Epithelial cell of proximal tubule (primary cell): ENCODE measurements at regions not wholly inside any gene's neighbourhood (a gene's known extent, or its start where the extent isn't known, plus 50 kb on each side); places are given as distances from the start of the nearest gene placed in this dataset.

Experiments used
- DNase-seq: peaks from one replicate; pipeline ENCODE4 v3.0.0-alpha.2; 2011; ENCODE audit warnings: low read depth
- H3K4me3 ChIP-seq: 2 replicates; pipeline ENCODE4 v1.5.1; 2011; ENCODE audit warnings: low read depth, mild to moderate bottlenecking, low read length
- TF ChIP-seq, protein P1 (sequence below): conservative IDR thresholded peaks from 2 replicates; pipeline ENCODE4 v1.5.1; 2012; ENCODE audit warnings: low read depth, mild to moderate bottlenecking, low read length

- TF ChIP-seq, protein P1, sequence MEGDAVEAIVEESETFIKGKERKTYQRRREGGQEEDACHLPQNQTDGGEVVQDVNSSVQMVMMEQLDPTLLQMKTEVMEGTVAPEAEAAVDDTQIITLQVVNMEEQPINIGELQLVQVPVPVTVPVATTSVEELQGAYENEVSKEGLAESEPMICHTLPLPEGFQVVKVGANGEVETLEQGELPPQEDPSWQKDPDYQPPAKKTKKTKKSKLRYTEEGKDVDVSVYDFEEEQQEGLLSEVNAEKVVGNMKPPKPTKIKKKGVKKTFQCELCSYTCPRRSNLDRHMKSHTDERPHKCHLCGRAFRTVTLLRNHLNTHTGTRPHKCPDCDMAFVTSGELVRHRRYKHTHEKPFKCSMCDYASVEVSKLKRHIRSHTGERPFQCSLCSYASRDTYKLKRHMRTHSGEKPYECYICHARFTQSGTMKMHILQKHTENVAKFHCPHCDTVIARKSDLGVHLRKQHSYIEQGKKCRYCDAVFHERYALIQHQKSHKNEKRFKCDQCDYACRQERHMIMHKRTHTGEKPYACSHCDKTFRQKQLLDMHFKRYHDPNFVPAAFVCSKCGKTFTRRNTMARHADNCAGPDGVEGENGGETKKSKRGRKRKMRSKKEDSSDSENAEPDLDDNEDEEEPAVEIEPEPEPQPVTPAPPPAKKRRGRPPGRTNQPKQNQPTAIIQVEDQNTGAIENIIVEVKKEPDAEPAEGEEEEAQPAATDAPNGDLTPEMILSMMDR, result no peak
- no peak for DNase-seq
- H3K4me3 ChIP-seq, result no peak overlapping the region
Observed at GRCh38 chr6:120736740-120737139, 597.5 kb downstream of the TBC1D32 start.

- TF ChIP-seq, protein P1, result no peak
- DNase-seq, result no peak
- no peak overlapping the region for H3K4me3 ChIP-seq
Observed at GRCh38 chr6:120735641-120736040, 598.6 kb downstream of the TBC1D32 start.

GRCh38 chr6:120711255-120711654, 623.0 kb downstream of the TBC1D32 start:
- no peak overlapping the region for H3K4me3 ChIP-seq
- DNase-seq, result no peak
- TF ChIP-seq, protein P1, result no peak

DNA sequence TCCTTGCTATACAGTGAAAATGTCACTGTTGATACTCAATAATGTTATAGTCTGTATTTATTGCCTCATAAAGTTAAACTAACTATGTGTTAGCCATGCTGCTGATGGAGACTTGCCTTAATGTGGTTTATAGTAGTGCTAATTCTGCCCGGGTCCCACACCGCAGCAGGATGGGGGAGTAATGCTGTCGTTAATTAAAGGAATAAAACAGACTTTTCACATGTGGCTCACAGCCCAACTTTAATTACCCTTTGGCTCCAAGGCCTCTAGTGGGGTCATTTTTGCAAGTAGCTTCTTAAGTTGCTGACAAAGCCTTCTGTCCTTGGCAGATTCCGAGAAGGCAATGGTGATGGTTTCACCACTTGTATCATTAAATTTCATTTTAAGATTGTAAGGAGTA, 634.3 kb downstream of the TBC1D32 start:
- no peak for DNase-seq
- H3K4me3 ChIP-seq, result no peak overlapping the region
- TF ChIP-seq, protein P1, result no peak

DNA sequence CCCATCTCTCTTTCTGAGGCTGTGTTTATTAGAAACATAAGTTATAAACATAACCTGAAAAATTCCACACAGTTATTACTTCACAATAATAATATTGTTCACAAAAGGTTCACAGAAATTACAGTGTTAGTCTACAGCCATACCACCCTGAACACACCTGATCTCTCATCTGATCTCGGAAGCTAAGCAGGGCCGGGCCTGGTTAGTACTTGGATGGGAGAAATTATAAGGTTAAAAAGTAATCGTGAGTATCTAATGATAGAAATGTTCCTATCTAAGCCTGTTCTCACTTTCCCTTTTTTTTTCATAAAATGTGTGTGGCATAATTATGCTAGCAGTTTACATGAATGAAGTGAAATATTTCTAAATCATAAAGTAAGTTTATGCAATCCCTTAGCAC, 647.8 kb downstream of the TBC1D32 start:
- no peak for DNase-seq
- TF ChIP-seq, protein P1, result no peak

DNA sequence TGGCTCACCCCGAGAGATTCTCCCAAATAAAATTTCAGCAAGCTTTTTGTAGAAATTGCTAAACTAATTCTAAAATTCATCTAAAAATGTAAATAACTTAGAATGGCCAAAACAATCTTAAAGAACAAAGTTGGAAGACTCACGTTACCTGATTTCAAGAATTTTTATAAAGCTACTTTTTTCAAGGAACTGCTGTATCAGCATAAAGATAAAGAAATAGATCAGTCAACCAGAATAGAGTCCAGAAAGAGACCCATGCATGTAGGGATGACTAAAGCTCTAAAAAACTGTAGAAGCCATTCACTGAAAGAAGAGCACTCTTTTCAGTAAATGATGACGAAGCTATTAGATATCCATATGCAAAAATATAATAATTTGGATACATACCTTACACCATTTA, 652.1 kb downstream of the TBC1D32 start:
- TF ChIP-seq, protein P1, result no peak
- H3K4me3 ChIP-seq, result no peak overlapping the region
- no peak for DNase-seq

More for the DNA sequence above, 647.8 kb downstream of the TBC1D32 start:
- no peak overlapping the region for H3K4me3 ChIP-seq

GRCh38 chr6:120681204-120681603, 653.1 kb downstream of the TBC1D32 start:
- no peak for DNase-seq
- H3K4me3 ChIP-seq, result no peak overlapping the region
- TF ChIP-seq, protein P1, result no peak
